ENCODE measurements at regions not wholly inside any gene's neighbourhood (a gene's known extent, or its start where the extent isn't known, plus 50 kb on each side); places are given as distances from the start of the nearest gene placed in this dataset.

- intact Hi-C loops (cut with micrococcal nuclease), result no loop called here
- no peak overlapping the region for H3K4me3 ChIP-seq
Observed at GRCh38 chr1:185634704-185635103, 99.5 kb upstream of the HMCN1 start.

GRCh38 chr1:185632659-185633423, 101.3 kb upstream of the HMCN1 start:
- intact Hi-C loops (cut with micrococcal nuclease), result no loop called here
- Histone ChIP-seq H3K4me3 (no peak overlapping the region), H3K27me3 (ENCODE audit: low read depth) (no peaks in the 10 kb centered on the region), H3K9me3 (replicated peaks) (no peaks in the 10 kb centered on the region), H3K36me3 (no peaks in the 10 kb centered on the region), H3K4me1 (no peaks in the 10 kb centered on the region), H3K27ac (replicated peaks) (no peak overlapping the region)
- no peak for TF ChIP-seq CTCF (IDR thresholded peaks at IDR 0.05; ENCODE audit: borderline replicate concordance)
- no peak for DNase-seq

More at GRCh38 chr1:185634704-185635103, 99.5 kb upstream of the HMCN1 start:
- Histone ChIP-seq H3K36me3 (no peaks in the 10 kb centered on the region), H3K27me3 (ENCODE audit: low read depth) (no peaks in the 10 kb centered on the region), H3K27ac (replicated peaks) (no peak overlapping the region), H3K4me1 (no peaks in the 10 kb centered on the region), H3K9me3 (replicated peaks) (no peaks in the 10 kb centered on the region)
- no peak for DNase-seq
- TF ChIP-seq CTCF (IDR thresholded peaks at IDR 0.05; ENCODE audit: borderline replicate concordance), result no peak

- Histone ChIP-seq H3K4me3 (no peak overlapping the region), H3K27me3 (ENCODE audit: low read depth) (no peaks in the 10 kb centered on the region), H3K27ac (replicated peaks) (no peak overlapping the region), H3K36me3 (no peaks in the 10 kb centered on the region), H3K4me1 (no peaks in the 10 kb centered on the region), H3K9me3 (replicated peaks) (no peaks in the 10 kb centered on the region)
- TF ChIP-seq CTCF (IDR thresholded peaks at IDR 0.05; ENCODE audit: borderline replicate concordance), result no peak
- DNase-seq, result no peak
- intact Hi-C loops (cut with micrococcal nuclease), result no loop called here
Observed at GRCh38 chr1:185631843-185632242, 102.3 kb upstream of the HMCN1 start.

GRCh38 chr1:185627761-185628501, 106.3 kb upstream of the HMCN1 start:
- DNase-seq, result no peak
- Histone ChIP-seq H3K4me1 (no peaks in the 10 kb centered on the region), H3K27ac (replicated peaks) (no peak overlapping the region), H3K9me3 (replicated peaks) (no peaks in the 10 kb centered on the region), H3K36me3 (no peaks in the 10 kb centered on the region), H3K4me3 (no peak overlapping the region), H3K27me3 (ENCODE audit: low read depth) (no peaks in the 10 kb centered on the region)
- intact Hi-C loops (cut with micrococcal nuclease), result no loop called here
- no peak for TF ChIP-seq CTCF (IDR thresholded peaks at IDR 0.05; ENCODE audit: borderline replicate concordance)

GRCh38 chr1:185627171-185627570, 107.0 kb upstream of the HMCN1 start:
- H3K4me3 ChIP-seq, result no peak overlapping the region
- TF ChIP-seq CTCF (IDR thresholded peaks at IDR 0.05; ENCODE audit: borderline replicate concordance), result no peak
- no peaks in the 10 kb centered on the region for H3K36me3 ChIP-seq
- no peaks in the 10 kb centered on the region for H3K9me3 ChIP-seq (replicated peaks)
- no peak for DNase-seq
- H3K4me1 ChIP-seq, result no peaks in the 10 kb centered on the region
- H3K27ac ChIP-seq (replicated peaks), result no peak overlapping the region
- intact Hi-C loops (cut with micrococcal nuclease), result no loop called here
- H3K27me3 ChIP-seq (ENCODE audit: low read depth), result no peaks in the 10 kb centered on the region
